ENCODE measurements at regions not wholly inside any gene's neighbourhood (a gene's known extent, or its start where the extent isn't known, plus 50 kb on each side); places are given as distances from the start of the nearest gene placed in this dataset.
A peak's percentile ranks its signal among the peaks of the same experiment; 100 is the strongest.

- DNase-seq (ENCODE audit: low spot score), result no peak
These were observed 76.8 kb upstream of the GATA2 start for GRCh38 chr3:128569756-128570155.

- DNase-seq (ENCODE audit: low spot score), result no peak
These were observed 75.8 kb upstream of the GATA2 start for GRCh38 chr3:128568602-128569490.

GRCh38 chr3:128567705-128568356, 74.8 kb upstream of the GATA2 start:
- no peak for DNase-seq (ENCODE audit: low spot score)

- DNase-seq (ENCODE audit: low spot score), result no peak
These were observed 74.1 kb upstream of the GATA2 start for GRCh38 chr3:128567141-128567540.

GRCh38 chr3:128563439-128563838, 70.4 kb upstream of the GATA2 start:
- no peak for DNase-seq (ENCODE audit: low spot score)

GRCh38 chr3:128561504-128561903, 68.5 kb upstream of the GATA2 start:
- no peak for DNase-seq (ENCODE audit: low spot score)

- no peak for DNase-seq (ENCODE audit: low spot score)
These were observed 67.8 kb upstream of the GATA2 start for GRCh38 chr3:128560768-128561167.

GRCh38 chr3:128559486-128560225, 66.7 kb upstream of the GATA2 start:
- DNase-seq (ENCODE audit: low spot score), result no peak

- DNase-seq (ENCODE audit: low spot score), result no peak
These were observed 64.7 kb upstream of the GATA2 start for GRCh38 chr3:128557531-128558280.

GRCh38 chr3:128556907-128557306, 63.9 kb upstream of the GATA2 start:
- no peak for DNase-seq (ENCODE audit: low spot score)

- no peak for DNase-seq (ENCODE audit: low spot score)
These were observed 63.4 kb upstream of the GATA2 start for GRCh38 chr3:128556384-128556783.

GRCh38 chr3:128555841-128556240, 62.8 kb upstream of the GATA2 start:
- DNase-seq (ENCODE audit: low spot score), result no peak

- DNase-seq (ENCODE audit: low spot score), result no peak
These were observed 62.3 kb upstream of the GATA2 start for GRCh38 chr3:128555098-128555825.

GRCh38 chr3:128554465-128555097, 61.6 kb upstream of the GATA2 start:
- DNase-seq (ENCODE audit: low spot score), result no peak

- no peak for DNase-seq (ENCODE audit: low spot score)
These were observed 61.1 kb upstream of the GATA2 start for GRCh38 chr3:128554100-128554464.

- DNase-seq (ENCODE audit: low spot score), result no peak
These were observed 60.6 kb upstream of the GATA2 start for GRCh38 chr3:128553560-128553959.

GRCh38 chr3:128551867-128552266, 58.9 kb upstream of the GATA2 start:
- peak; percentile 42 for DNase-seq (ENCODE audit: low spot score)

- DNase-seq (ENCODE audit: low spot score), result no peak
These were observed 58.5 kb upstream of the GATA2 start for GRCh38 chr3:128551451-128551850.

- DNase-seq (ENCODE audit: low spot score), result no peak
These were observed 57.6 kb upstream of the GATA2 start for GRCh38 chr3:128550471-128551126.

GRCh38 chr3:128550113-128550440, 57.1 kb upstream of the GATA2 start:
- no peak for DNase-seq (ENCODE audit: low spot score)

Data from SK-N-DZ (cell line).